GM23338 (cell line): ENCODE measurements at regions not wholly inside any gene's neighbourhood (a gene's known extent, or its start where the extent isn't known, plus 50 kb on each side); places are given as distances from the start of the nearest gene placed in this dataset.

Experiments used
- ATAC-seq: fragments of 200-7000 bp; cut with Tn5 transposase; 3 replicates; pipeline ENCODE4 v1.9.1; 2020
- DNase-seq: peaks from one replicate; pipeline ENCODE4 v3.0.0-alpha.2; 2015; ENCODE audit warnings: low spot score
- H2AFZ ChIP-seq: fragments of 200-600 bp; sonication (generic); 2 replicates; pipeline ENCODE4 v1.8.0; 2016; ENCODE audit warnings: antibody characterized with exemption, mild to moderate bottlenecking, moderate library complexity
- H3F3A ChIP-seq: fragments of 200-600 bp; sonication (generic); replicated peaks from 2 replicates; pipeline ENCODE4 v1.8.0; 2017; ENCODE audit warnings: antibody characterized with exemption, mixed run types, low read depth
- H3K27ac ChIP-seq: fragments of 200-600 bp; sonication (generic); 2 replicates; pipeline ENCODE4 v1.6.1; 2016; ENCODE audit warnings: low read depth
- H3K27me3 ChIP-seq: fragments of 200-600 bp; sonication (generic); 2 replicates; pipeline ENCODE4 v1.8.0; 2016; ENCODE audit warnings: mild to moderate bottlenecking, mixed run types, moderate library complexity; ENCODE audit not compliant: insufficient read depth
- H3K36me3 ChIP-seq: fragments of 200-600 bp; sonication (generic); 2 replicates; pipeline ENCODE4 v1.8.0; 2016; ENCODE audit warnings: mild to moderate bottlenecking; ENCODE audit not compliant: insufficient read depth
- H3K4me1 ChIP-seq: fragments of 200-600 bp; sonication (generic); 2 replicates; pipeline ENCODE4 v1.8.0; 2016; ENCODE audit warnings: mild to moderate bottlenecking, moderate library complexity; ENCODE audit not compliant: insufficient read depth
- H3K4me2 ChIP-seq: fragments of 200-600 bp; sonication (generic); 2 replicates; pipeline ENCODE4 v1.7.1; 2017; ENCODE audit warnings: mixed run types
- H3K4me3 ChIP-seq: fragments of 200-600 bp; sonication (generic); 2 replicates; pipeline ENCODE4 v1.6.1; 2016; ENCODE audit warnings: mixed run types
- H3K79me2 ChIP-seq: fragments of 200-600 bp; sonication (generic); replicated peaks from 2 replicates; pipeline ENCODE4 v1.8.0; 2017; ENCODE audit warnings: mild to moderate bottlenecking; ENCODE audit not compliant: insufficient read depth
- H3K9me2 ChIP-seq: fragments of 200-600 bp; sonication (generic); 2 replicates; pipeline ENCODE4 v1.8.0; 2017; ENCODE audit not compliant: insufficient read depth
- H4K20me1 ChIP-seq: fragments of 200-600 bp; sonication (generic); replicated peaks from 2 replicates; pipeline ENCODE4 v1.8.0; 2017; ENCODE audit warnings: mild to moderate bottlenecking; ENCODE audit not compliant: insufficient read depth
- H3K27ac Mint-ChIP-seq: 2 replicates; pipeline ENCODE4 v1.8.0; 2020; ENCODE audit warnings: inconsistent platforms, mild to moderate bottlenecking, moderate library complexity, mixed read lengths
- H3K27me3 Mint-ChIP-seq: 3 replicates; pipeline ENCODE4 v1.8.0; 2022; ENCODE audit warnings: low read depth, mild to moderate bottlenecking, moderate library complexity, mixed read lengths, inconsistent platforms; ENCODE audit not compliant: insufficient read depth, poor library complexity
- H3K36me3 Mint-ChIP-seq: 3 replicates; pipeline ENCODE4 v1.8.0; 2021; ENCODE audit warnings: low read depth, mild to moderate bottlenecking, inconsistent platforms, moderate library complexity, mixed read lengths
- H3K4me1 Mint-ChIP-seq: 3 replicates; pipeline ENCODE4 v1.8.0; 2020; ENCODE audit warnings: mild to moderate bottlenecking, inconsistent platforms, mixed read lengths
- H3K4me3 Mint-ChIP-seq: 3 replicates; pipeline ENCODE4 v1.8.0; 2021; ENCODE audit warnings: moderate library complexity, mild to moderate bottlenecking, inconsistent platforms, mixed read lengths
- H3K9me3 Mint-ChIP-seq: 3 replicates; pipeline ENCODE4 v1.8.0; 2020; ENCODE audit warnings: moderate library complexity, mild to moderate bottlenecking, inconsistent platforms, mixed read lengths
- CREB1 ChIP-seq: fragments of 250-450 bp; sonication (Bioruptor Pico); IDR thresholded peaks from 2 replicates; pipeline ENCODE4 v1.5.0; 2020; ENCODE audit warnings: low read depth, mild to moderate bottlenecking, moderate library complexity
- EZH2phosphoT487 ChIP-seq: fragments of 200-600 bp; sonication (generic); IDR thresholded peaks from one replicate; pipeline ENCODE4 v1.8.1; 2018; ENCODE audit warnings: antibody characterized with exemption; ENCODE audit not compliant: unreplicated experiment
- JUNB ChIP-seq: IDR thresholded peaks from one replicate; pipeline ENCODE4 v1.6.1; 2016; ENCODE audit warnings: antibody characterized with exemption; ENCODE audit not compliant: unreplicated experiment
- POLR2AphosphoS5 ChIP-seq: IDR thresholded peaks from 2 replicates; pipeline ENCODE4 v1.6.1; 2016; ENCODE audit warnings: antibody characterized with exemption, low read depth
- ZNF114 ChIP-seq: fragments of 250-450 bp; sonication (Bioruptor Pico); IDR thresholded peaks from 2 replicates; pipeline ENCODE4 v1.5.0; 2020; ENCODE audit warnings: mild to moderate bottlenecking, moderate library complexity
- ZNF331 ChIP-seq: fragments of 250-450 bp; sonication (Bioruptor Pico); IDR thresholded peaks from 2 replicates; pipeline ENCODE4 v1.5.0; 2020; ENCODE audit warnings: low read depth, mild to moderate bottlenecking, moderate library complexity
- TF ChIP-seq, protein P1 (sequence below): fragments of 250-450 bp; sonication (Bioruptor Pico); IDR thresholded peaks from 2 replicates; pipeline ENCODE4 v1.5.0; 2020; ENCODE audit warnings: mild to moderate bottlenecking, moderate library complexity

DNA sequence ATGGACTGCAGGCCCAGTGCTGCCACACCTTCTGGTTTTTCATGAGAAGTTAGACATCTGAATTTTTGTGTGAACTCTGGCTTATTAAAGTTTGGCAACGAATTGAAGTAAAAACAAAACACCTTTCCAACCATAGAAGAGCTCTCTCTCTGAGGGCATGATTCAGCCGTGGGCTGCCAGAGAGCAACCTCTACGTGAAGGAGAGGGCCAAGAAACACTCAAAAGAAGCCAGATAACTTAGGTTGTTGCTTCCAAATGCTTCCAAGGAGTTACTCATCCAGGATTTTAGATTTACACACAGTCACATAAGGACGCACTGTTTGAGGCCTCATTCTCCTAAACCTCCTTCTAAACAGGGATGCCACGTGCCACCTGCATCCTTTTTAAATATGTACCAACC lies 65.5 kb downstream of the NRN1 start:
- TF ChIP-seq EZH2phosphoT487 (no peak), CREB1 (CRISPR knock-in tag) (no peak), POLR2AphosphoS5 (no peak), ZNF114 (CRISPR knock-in tag) (no peak)
- TF ChIP-seq, protein P1, sequence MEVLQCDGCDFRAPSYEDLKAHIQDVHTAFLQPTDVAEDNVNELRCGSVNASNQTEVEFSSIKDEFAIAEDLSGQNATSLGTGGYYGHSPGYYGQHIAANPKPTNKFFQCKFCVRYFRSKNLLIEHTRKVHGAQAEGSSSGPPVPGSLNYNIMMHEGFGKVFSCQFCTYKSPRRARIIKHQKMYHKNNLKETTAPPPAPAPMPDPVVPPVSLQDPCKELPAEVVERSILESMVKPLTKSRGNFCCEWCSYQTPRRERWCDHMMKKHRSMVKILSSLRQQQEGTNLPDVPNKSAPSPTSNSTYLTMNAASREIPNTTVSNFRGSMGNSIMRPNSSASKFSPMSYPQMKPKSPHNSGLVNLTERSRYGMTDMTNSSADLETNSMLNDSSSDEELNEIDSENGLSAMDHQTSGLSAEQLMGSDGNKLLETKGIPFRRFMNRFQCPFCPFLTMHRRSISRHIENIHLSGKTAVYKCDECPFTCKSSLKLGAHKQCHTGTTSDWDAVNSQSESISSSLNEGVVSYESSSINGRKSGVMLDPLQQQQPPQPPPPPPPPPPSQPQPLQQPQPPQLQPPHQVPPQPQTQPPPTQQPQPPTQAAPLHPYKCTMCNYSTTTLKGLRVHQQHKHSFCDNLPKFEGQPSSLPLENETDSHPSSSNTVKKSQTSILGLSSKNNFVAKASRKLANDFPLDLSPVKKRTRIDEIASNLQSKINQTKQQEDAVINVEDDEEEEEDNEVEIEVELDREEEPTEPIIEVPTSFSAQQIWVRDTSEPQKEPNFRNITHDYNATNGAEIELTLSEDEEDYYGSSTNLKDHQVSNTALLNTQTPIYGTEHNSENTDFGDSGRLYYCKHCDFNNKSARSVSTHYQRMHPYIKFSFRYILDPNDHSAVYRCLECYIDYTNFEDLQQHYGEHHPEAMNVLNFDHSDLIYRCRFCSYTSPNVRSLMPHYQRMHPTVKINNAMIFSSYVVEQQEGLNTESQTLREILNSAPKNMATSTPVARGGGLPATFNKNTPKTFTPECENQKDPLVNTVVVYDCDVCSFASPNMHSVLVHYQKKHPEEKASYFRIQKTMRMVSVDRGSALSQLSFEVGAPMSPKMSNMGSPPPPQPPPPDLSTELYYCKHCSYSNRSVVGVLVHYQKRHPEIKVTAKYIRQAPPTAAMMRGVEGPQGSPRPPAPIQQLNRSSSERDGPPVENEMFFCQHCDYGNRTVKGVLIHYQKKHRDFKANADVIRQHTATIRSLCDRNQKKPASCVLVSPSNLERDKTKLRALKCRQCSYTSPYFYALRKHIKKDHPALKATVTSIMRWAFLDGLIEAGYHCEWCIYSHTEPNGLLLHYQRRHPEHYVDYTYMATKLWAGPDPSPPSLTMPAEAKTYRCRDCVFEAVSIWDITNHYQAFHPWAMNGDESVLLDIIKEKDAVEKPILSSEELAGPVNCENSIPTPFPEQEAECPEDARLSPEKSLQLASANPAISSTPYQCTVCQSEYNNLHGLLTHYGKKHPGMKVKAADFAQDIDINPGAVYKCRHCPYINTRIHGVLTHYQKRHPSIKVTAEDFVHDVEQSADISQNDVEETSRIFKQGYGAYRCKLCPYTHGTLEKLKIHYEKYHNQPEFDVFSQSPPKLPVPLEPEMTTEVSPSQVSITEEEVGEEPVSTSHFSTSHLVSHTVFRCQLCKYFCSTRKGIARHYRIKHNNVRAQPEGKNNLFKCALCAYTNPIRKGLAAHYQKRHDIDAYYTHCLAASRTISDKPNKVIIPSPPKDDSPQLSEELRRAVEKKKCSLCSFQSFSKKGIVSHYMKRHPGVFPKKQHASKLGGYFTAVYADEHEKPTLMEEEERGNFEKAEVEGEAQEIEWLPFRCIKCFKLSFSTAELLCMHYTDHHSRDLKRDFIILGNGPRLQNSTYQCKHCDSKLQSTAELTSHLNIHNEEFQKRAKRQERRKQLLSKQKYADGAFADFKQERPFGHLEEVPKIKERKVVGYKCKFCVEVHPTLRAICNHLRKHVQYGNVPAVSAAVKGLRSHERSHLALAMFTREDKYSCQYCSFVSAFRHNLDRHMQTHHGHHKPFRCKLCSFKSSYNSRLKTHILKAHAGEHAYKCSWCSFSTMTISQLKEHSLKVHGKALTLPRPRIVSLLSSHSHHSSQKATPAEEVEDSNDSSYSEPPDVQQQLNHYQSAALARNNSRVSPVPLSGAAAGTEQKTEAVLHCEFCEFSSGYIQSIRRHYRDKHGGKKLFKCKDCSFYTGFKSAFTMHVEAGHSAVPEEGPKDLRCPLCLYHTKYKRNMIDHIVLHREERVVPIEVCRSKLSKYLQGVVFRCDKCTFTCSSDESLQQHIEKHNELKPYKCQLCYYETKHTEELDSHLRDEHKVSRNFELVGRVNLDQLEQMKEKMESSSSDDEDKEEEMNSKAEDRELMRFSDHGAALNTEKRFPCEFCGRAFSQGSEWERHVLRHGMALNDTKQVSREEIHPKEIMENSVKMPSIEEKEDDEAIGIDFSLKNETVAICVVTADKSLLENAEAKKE (CRISPR knock-in tag): no peak
- Histone ChIP-seq H3K4me2 (no peak overlapping the region), H2AFZ (no peak overlapping the region), H3K27me3 (no peaks in the 10 kb centered on the region), H3K79me2 (no peaks in the 10 kb centered on the region), H3K4me3 (no peak overlapping the region), H3K9me2 (0 out of 2 replicates have a peak, but pooled peaks cover 5% of the 10 kb centered on the region), H3K4me1 (no peaks in the 10 kb centered on the region), H3F3A (no peaks in the 10 kb centered on the region), H3K27ac (no peak overlapping the region), H3K36me3 (no peaks in the 10 kb centered on the region; the same call in 1 of the 2 replicates), H4K20me1 (no peaks in the 10 kb centered on the region)
- ATAC-seq: no peak
- Mint-ChIP-seq H3K36me3 (peaks cover 6% of the 10 kb centered on the region; the same call in 1 of the 3 replicates), H3K4me3 (no peak overlapping the region), H3K27me3 (peaks cover 4% of the 10 kb centered on the region), H3K27ac (no peak overlapping the region), H3K4me1 (no peaks in the 10 kb centered on the region), H3K9me3 (peaks cover 25% of the 10 kb centered on the region)
- no peak for DNase-seq

DNA sequence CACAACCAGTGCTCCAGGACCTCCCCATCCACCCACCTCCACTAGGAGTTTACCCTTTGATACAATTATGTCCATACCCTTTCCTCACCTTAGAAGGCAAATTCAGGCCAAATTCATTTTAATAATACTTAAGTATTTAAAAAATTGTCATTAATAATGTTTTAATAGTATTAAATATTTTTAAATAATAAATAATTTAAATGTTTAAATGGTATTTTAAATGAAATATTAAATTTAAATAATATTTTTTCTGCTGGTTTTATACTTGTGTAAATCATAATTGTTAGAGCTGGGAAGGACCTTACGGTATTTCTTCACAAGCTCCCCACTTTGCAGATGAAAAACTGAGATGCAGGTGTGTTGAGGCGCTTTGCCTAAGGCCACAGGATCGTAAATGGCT lies 67.8 kb downstream of the NRN1 start:
- Mint-ChIP-seq H3K4me3 (no peak overlapping the region), H3K4me1 (0 out of 3 replicates have a peak, but pooled peaks cover 2% of the 10 kb centered on the region), H3K36me3 (peaks cover 6% of the 10 kb centered on the region; the same call in 1 of the 3 replicates), H3K9me3 (peaks cover 17% of the 10 kb centered on the region), H3K27ac (no peak overlapping the region), H3K27me3 (peaks cover 4% of the 10 kb centered on the region)
- no peak overlapping the region for H2AFZ ChIP-seq
- no peak overlapping the region for H3K4me2 ChIP-seq
- no peaks in the 10 kb centered on the region for H4K20me1 ChIP-seq
- no peaks in the 10 kb centered on the region; the same call in 1 of the 2 replicates for H3K36me3 ChIP-seq
- no peaks in the 10 kb centered on the region for H3K4me1 ChIP-seq
- TF ChIP-seq JUNB (no peak), ZNF331 (CRISPR knock-in tag) (no peak), ZNF114 (CRISPR knock-in tag) (no peak)
- no peak overlapping the region for H3K27ac ChIP-seq
- H3K79me2 ChIP-seq: no peaks in the 10 kb centered on the region
- DNase-seq (no peak), ATAC-seq (no peak)
- H3K9me2 ChIP-seq: 0 out of 2 replicates have a peak, but pooled peaks cover 5% of the 10 kb centered on the region
- no peaks in the 10 kb centered on the region for H3F3A ChIP-seq
- no peak overlapping the region for H3K4me3 ChIP-seq
- H3K27me3 ChIP-seq: no peaks in the 10 kb centered on the region
